Upper lobe of left lung (tissue), 4 donors: ENCODE measurements at regions not wholly inside any gene's neighbourhood (a gene's known extent, or its start where the extent isn't known, plus 50 kb on each side); places are given as distances from the start of the nearest gene placed in this dataset.

Source experiments
- CTCF ChIP-seq, 6 experiments: fragments of 450-650 bp in 4 of 6; fragments of 200-600 bp in 2 of 6; sonication (generic) in 2 of 6; IDR thresholded peaks; one replicate each; pipeline ENCODE4 v1.5.1; 2016 to 2019; ENCODE audit warnings: antibody characterized with exemption in 6 of 6
- POLR2AphosphoS5 ChIP-seq, 2 donors: sonication (generic); formaldehyde crosslinking; IDR thresholded peaks; one replicate each; pipeline ENCODE4 v1.5.1; 2017; ENCODE audit warnings: antibody characterized with exemption in 2 of 2

GRCh38 chr7:22665923-22666322 is 61.1 kb upstream of the IL6 start:
- no peak for TF ChIP-seq CTCF (IDR thresholded peaks at IDR 0.05)
- no peak for TF ChIP-seq POLR2AphosphoS5 (IDR thresholded peaks at IDR 0.05)
